K562 (cell line): ENCODE measurements at regions not wholly inside any gene's neighbourhood (a gene's known extent, or its start where the extent isn't known, plus 50 kb on each side); places are given as distances from the start of the nearest gene placed in this dataset.

Source experiments
- ATAC-seq: fragments of 200-7000 bp; cut with Tn5 transposase; 3 replicates; pipeline ENCODE4 v1.9.1; 2020; ENCODE audit warnings: moderate library complexity
- BruUV-seq: library from RNA; stranded (reverse); fragments of 400-500 nt; replicated peaks from 2 replicates; lab custom pipeline; 2021; lab: Mats Ljungman, UMichigan
- CTCF ChIA-PET: fragments of 300-600 bp; formaldehyde crosslinking; extraction: SDS; loops from one replicate; lab custom pipeline; 2021; ENCODE audit warnings: low intra/inter-chr PET ratio; lab: Yijun Ruan, JAX
- POLR2A ChIA-PET: fragments of 300-600, 350-650 bp; sonication (Branson Sonifier 250); formaldehyde crosslinking; extraction: SDS; loops from one replicate; lab custom pipeline; 2021; ENCODE audit warnings: antibody characterized with exemption, inconsistent platforms; lab: Yijun Ruan, JAX
- DNase-seq, 4 experiments: peaks; one replicate each; pipeline versions ENCODE4 v3.0.0 to v3.0.0-alpha.2; 2011 to 2018; ENCODE audit warnings: low spot score in 3 of 4, mixed read lengths in 3 of 4; ENCODE audit errors: extremely low read depth in 1 of 4
- FAIRE-seq: peaks from 2 replicates; lab custom pipeline; 2011; peaks lifted over from hg19 to GRCh38; lab: Jason Lieb, UNC
- H2AFZ ChIP-seq: 2 replicates; pipeline ENCODE4 v1.6.0; 2011; ENCODE audit warnings: low read depth, low read length, control low read depth, inconsistent platforms
- H3K27ac ChIP-seq: fragments of 200-600 bp; 3 replicates; pipeline ENCODE4 v1.8.0; 2011; ENCODE audit warnings: low read depth, mild to moderate bottlenecking, control low read depth, inconsistent platforms, low read length, moderate library complexity, mixed read lengths; ENCODE audit errors: extremely low read depth
- H3K27me3 ChIP-seq, 2 experiments: fragments of 300-600 bp in 1 of 2; 2 replicates in 1 of 2; 3 replicates in 1 of 2; pipeline versions ENCODE4 v1.6.0 to v1.8.0; 2011; ENCODE audit warnings: inconsistent platforms in 2 of 2, low read length in 2 of 2, mild to moderate bottlenecking in 1 of 2, mixed read lengths in 1 of 2, moderate library complexity in 1 of 2; ENCODE audit not compliant: control insufficient read depth in 2 of 2, insufficient read depth in 2 of 2
- H3K36me3 ChIP-seq: fragments of 300-600 bp; 3 replicates; pipeline ENCODE4 v1.8.0; 2011; ENCODE audit warnings: mild to moderate bottlenecking, low read length, inconsistent platforms; ENCODE audit not compliant: control insufficient read depth, insufficient read depth
- H3K4me1 ChIP-seq, 2 experiments: fragments of 200-600 bp in 1 of 2; replicated peaks in 1 of 2; 2 replicates in 1 of 2; 3 replicates in 1 of 2; pipeline versions ENCODE4 v1.5.1 to v1.8.0; 2011; ENCODE audit warnings: inconsistent platforms in 2 of 2, low read length in 2 of 2, mild to moderate bottlenecking in 1 of 2, mixed read lengths in 1 of 2, moderate library complexity in 1 of 2; ENCODE audit not compliant: control insufficient read depth in 2 of 2, insufficient read depth in 2 of 2
- H3K4me2 ChIP-seq: 2 replicates; pipeline ENCODE4 v1.6.1; 2011; ENCODE audit warnings: low read length, control low read depth, inconsistent platforms, mixed read lengths; ENCODE audit not compliant: insufficient read depth
- H3K4me3 ChIP-seq: fragments of 200-600 bp; sonication (generic), shearing (Covaris generic); 2 replicates; pipeline ENCODE4 v1.5.1; 2016; ENCODE audit warnings: control low read depth, inconsistent platforms
- H3K79me2 ChIP-seq: fragments of 200-600 bp; 3 replicates; pipeline ENCODE4 v1.8.0; 2011; ENCODE audit warnings: low read length, inconsistent platforms; ENCODE audit not compliant: control insufficient read depth, insufficient read depth
- H3K9ac ChIP-seq, 2 experiments: 2 replicates each; pipeline versions ENCODE4 v1.6.0 to v1.6.1; 2011; ENCODE audit warnings: low read depth in 2 of 2, low read length in 2 of 2, control low read depth in 1 of 2, inconsistent platforms in 1 of 2, mild to moderate bottlenecking in 1 of 2, mixed read lengths in 1 of 2; ENCODE audit not compliant: insufficient read depth in 1 of 2
- H3K9me1 ChIP-seq: one replicate; pipeline ENCODE4 v1.6.0; 2011; ENCODE audit warnings: inconsistent platforms, mild to moderate bottlenecking, low read length, moderate library complexity; ENCODE audit not compliant: control insufficient read depth, insufficient read depth
- H3K9me3 ChIP-seq: replicated peaks from 2 replicates; pipeline ENCODE4 v1.5.1; 2011; ENCODE audit warnings: low read depth, low read length, inconsistent platforms; ENCODE audit not compliant: control insufficient read depth, insufficient read depth
- H4K20me1 ChIP-seq: replicated peaks from 2 replicates; pipeline ENCODE4 v1.6.1; 2011; ENCODE audit warnings: low read length, inconsistent platforms, mixed read lengths; ENCODE audit not compliant: control insufficient read depth, insufficient read depth
- ARID4B ChIP-seq: sonication (generic); formaldehyde crosslinking; IDR thresholded peaks from 2 replicates; pipeline ENCODE4 v1.8.0; 2022; ENCODE audit warnings: mild to moderate bottlenecking, missing genetic modification reagents
- ATF2 ChIP-seq: sonication (generic); formaldehyde crosslinking; IDR thresholded peaks from 2 replicates; pipeline ENCODE4 v1.8.1; 2022; ENCODE audit warnings: missing genetic modification reagents
- BCLAF1 ChIP-seq, 2 experiments: fragments of 450-650 bp in 1 of 2; IDR thresholded peaks; 2 replicates each; pipeline ENCODE4 v1.6.1; 2011 to 2017; ENCODE audit warnings: low read depth in 2 of 2, antibody characterized with exemption in 1 of 2, borderline replicate concordance in 1 of 2, low read length in 1 of 2, mild to moderate bottlenecking in 1 of 2, mixed read lengths in 1 of 2; ENCODE audit not compliant: control insufficient read depth in 1 of 2
- BRCA1 ChIP-seq, 2 experiments: fragments of 450-650 bp in 1 of 2; sonication (generic) in 1 of 2; formaldehyde crosslinking in 1 of 2; IDR thresholded peaks; 2 replicates each; pipeline versions ENCODE4 v1.5.0 to v1.6.1; 2017 to 2020; ENCODE audit warnings: mild to moderate bottlenecking in 1 of 2, missing genetic modification reagents in 1 of 2
- DEAF1 ChIP-seq: fragments of 450-650 bp; formaldehyde crosslinking; IDR thresholded peaks from 2 replicates; pipeline ENCODE4 v1.4.0; 2020; ENCODE audit warnings: mild to moderate bottlenecking, moderate library complexity
- DNMT1 ChIP-seq: fragments of 450-650 bp; IDR thresholded peaks from 2 replicates; pipeline ENCODE4 v1.6.1; 2016; ENCODE audit warnings: antibody characterized with exemption, mild to moderate bottlenecking
- FOXK1 ChIP-seq: sonication (generic); formaldehyde crosslinking; IDR thresholded peaks from 2 replicates; pipeline ENCODE4 v1.8.0; 2022; ENCODE audit warnings: missing genetic modification reagents, mild to moderate bottlenecking, borderline replicate concordance
- POLR3A ChIP-seq: IDR thresholded peaks from 2 replicates; pipeline ENCODE4 v1.6.1; 2011; ENCODE audit warnings: borderline replicate concordance, mild to moderate bottlenecking, moderate library complexity; ENCODE audit not compliant: insufficient read length, insufficient read depth; ENCODE audit errors: extremely low read depth
- ZBTB34 ChIP-seq: fragments of 250-450 bp; sonication (Bioruptor Pico); IDR thresholded peaks from 2 replicates; pipeline ENCODE4 v1.8.0; 2021; ENCODE audit warnings: mild to moderate bottlenecking, moderate library complexity
- WGBS: fragments of 100-300 bp; shearing (Covaris generic); methylation state at CpG from one replicate; pipeline ENCODE4 v1.1.6; 2016; ENCODE audit warnings: low coverage, mixed read lengths; ENCODE audit not compliant: insufficient coverage; ENCODE audit errors: missing lambda C conversion rate; 5-methylcytosine and 5-hydroxymethylcytosine counted together
- in situ Hi-C: fragments of 300-500 bp; cut with MboI; formaldehyde crosslinking; loops from 4 replicates; pipeline ENCODE4 v1.15.0; 2018; ENCODE audit warnings: inconsistent platforms, mixed read lengths
- intact Hi-C: fragments of 100-400 bp; cut with micrococcal nuclease; formaldehyde crosslinking; loops from 2 replicates; pipeline ENCODE4 v1.14.2; 2022

- no peaks in the 10 kb centered on the region for H4K20me1 ChIP-seq
- no peaks in the 10 kb centered on the region for H3K9me3 ChIP-seq
- ChIA-PET CTCF (no interaction called here), POLR2A (interaction anchor here (0.6 kb wide), 1 partner anchor 11 kb away, joined by 3 read pairs; no protein-coding TSS in a partner anchor)
- no peaks in the 10 kb centered on the region for H3K79me2 ChIP-seq
- H3K4me3 ChIP-seq = no peak overlapping the region
- in situ Hi-C loops = no loop called here
- H3K36me3 ChIP-seq = no peaks in the 10 kb centered on the region
- no peak for DNase-seq
- H3K9me1 ChIP-seq = no peaks in the 10 kb centered on the region
- no peak for ATAC-seq
- H2AFZ ChIP-seq = no peak overlapping the region
- intact Hi-C loops = no loop called here
- H3K9ac ChIP-seq = no peak overlapping the region
- no peaks in the 10 kb centered on the region for H3K4me1 ChIP-seq
- H3K4me2 ChIP-seq = no peak overlapping the region
- no peak overlapping the region for H3K27ac ChIP-seq
- FAIRE-seq = no peak
- BruUV-seq = no TSS peak
- 2% methylated on average over 6 of the region's 6 CpGs for WGBS
- no peaks in the 10 kb centered on the region for H3K27me3 ChIP-seq
- TF ChIP-seq POLR3A (no peak), DEAF1 (no peak), FOXK1 (no peak), ARID4B (CRISPR knock-in tag) (no peak), BRCA1 (IDR thresholded peaks at IDR 0.05) (no peak), BRCA1 (CRISPR knock-in tag; IDR thresholded peaks at IDR 0.05) (no peak), BCLAF1 (IDR thresholded peaks at IDR 0.05; ENCODE audit: borderline replicate concordance in 1 of 2, control insufficient read depth in 1 of 2, low read depth in 2 of 2, low read length in 1 of 2) (no peak), ZBTB34 (no peak), DNMT1 (no peak), ATF2 (CRISPR knock-in tag) (no peak)
Observed at GRCh38 chr5:4228708-4229107, 633.1 kb downstream of the IRX1 start.
